ENCODE measurements at regions not wholly inside any gene's neighbourhood (a gene's known extent, or its start where the extent isn't known, plus 50 kb on each side); places are given as distances from the start of the nearest gene placed in this dataset.

DNA sequence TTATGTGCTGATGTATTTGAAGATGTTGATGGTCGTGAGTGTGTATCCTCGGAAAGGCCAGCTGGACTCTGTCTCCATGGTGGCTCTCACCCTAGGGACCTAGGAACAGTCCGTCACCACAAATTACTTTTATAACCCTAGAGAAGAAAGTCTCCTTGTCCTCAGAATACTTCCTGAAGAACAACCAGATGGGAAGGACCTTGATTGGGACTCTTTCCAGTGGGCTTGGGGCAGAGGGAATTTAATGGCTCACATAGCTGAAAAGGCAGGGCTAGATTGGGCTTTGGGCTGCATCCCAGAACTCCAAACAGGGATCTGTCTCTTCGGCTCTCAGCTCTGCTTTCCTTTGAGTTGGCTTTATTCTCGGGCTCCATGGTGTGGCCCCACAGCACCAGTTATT, 90.8 kb downstream of the TBX19 start:
- in situ Hi-C loops (cut with MboI; ENCODE audit: low pct_unique_long_range_greater_than_20kb, low sequenced_read_pairs): no loop called here
- no peak for DNase-seq

DNA sequence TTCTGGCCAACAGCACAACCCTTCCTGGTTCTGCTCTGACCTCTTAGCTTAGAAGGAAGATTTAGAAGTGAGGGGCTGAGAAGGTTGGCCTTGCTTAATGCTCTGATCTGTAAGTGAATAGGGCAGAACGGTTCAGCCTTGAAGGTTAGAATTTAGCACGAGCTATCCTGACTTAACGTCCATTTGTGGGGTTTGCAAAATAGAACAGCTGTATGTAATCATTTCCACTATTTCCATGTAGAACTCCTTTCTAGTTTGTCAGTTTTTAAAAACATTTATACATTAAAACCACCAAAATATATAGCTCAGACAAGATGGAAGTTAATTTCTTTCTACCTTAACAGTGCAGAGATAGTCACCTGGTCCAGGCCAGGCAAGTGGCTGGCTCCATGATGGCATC, 89.9 kb downstream of the TBX19 start:
- in situ Hi-C loops (cut with MboI; ENCODE audit: low pct_unique_long_range_greater_than_20kb, low sequenced_read_pairs): no loop called here
- no peak for DNase-seq

DNA sequence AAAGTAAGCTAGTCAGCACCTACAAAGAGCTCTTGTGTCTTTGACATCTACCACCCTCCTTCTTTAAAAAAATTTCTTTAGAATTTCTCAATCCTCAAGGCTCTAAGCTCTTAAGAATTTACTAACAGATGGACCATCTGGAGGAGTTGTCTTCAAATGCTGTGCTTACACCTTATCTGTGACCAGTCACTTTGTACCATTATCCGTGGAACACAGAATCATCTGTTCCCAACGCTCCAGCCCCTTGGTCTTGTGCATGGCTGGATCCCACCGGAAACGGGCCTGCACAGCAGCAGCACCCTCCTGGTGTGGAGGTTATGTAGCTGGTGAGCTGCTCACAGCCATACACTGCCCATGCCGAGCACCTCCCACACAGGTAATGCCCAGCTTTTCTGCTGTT, 89.0 kb downstream of the TBX19 start:
- no peak for DNase-seq
- in situ Hi-C loops (cut with MboI; ENCODE audit: low pct_unique_long_range_greater_than_20kb, low sequenced_read_pairs): no loop called here

DNA sequence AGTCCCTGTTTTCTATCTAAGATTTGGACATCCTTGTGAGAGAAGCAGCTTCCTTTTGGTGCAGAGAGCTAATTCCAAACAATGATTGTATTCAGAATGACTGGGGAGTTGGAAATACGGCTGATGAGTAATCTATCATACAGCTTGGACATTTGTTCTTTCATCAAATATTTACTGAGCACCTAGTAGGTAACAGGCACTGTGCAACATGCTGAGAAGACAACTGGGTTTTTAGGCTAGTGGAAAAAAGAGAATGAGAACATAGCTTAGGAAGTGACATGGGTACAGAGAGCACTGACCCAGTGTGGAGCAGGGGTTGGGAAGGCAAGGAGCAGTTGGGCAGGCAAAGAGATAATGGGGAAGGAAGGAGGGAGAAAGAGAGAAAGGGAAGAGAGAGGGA, 87.5 kb downstream of the TBX19 start:
- DNase-seq: no peak
- in situ Hi-C loops (cut with MboI; ENCODE audit: low pct_unique_long_range_greater_than_20kb, low sequenced_read_pairs): no loop called here

DNA sequence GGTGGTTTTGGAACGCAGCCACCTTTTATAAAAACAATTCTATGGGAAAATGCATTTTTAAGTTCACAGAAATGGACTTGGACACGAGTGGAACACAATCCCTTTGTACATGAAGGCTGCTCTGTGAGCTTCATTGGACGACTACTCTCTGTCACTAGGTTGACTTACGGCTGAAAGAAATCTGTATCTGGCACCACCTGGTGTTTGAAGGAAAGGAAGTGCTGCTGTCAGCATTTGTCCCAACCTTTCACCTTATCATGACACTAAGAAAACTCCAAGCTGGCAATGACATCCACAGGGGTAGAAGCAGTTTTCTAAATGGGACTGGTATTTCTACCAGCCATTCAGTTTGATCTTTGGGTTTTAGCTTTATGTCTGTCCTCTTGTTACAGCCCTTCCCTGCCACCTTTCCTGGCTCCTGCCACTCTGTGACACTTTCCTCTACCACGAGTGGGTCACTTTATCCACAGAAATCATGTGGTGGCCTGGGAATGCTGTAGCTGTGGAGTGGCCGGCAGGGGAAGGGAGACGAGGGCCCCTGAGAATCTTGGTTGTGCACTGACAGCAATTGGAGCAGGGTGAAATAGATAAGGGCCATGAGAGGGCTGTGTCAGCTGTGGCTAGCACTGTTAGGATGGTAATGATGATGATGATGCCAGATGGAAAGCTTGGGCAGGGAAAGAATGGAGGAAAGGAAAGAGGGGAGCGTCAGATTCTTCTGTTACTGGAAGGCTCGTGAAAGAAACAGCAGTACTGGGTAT, 85.2 kb downstream of the TBX19 start:
- in situ Hi-C loops (cut with MboI; ENCODE audit: low pct_unique_long_range_greater_than_20kb, low sequenced_read_pairs): no loop called here
- peak; percentile 20 for DNase-seq
